ENCODE measurements at regions not wholly inside any gene's neighbourhood (a gene's known extent, or its start where the extent isn't known, plus 50 kb on each side); places are given as distances from the start of the nearest gene placed in this dataset.
A peak's percentile ranks its signal among the peaks of the same experiment; 100 is the strongest.

DNA sequence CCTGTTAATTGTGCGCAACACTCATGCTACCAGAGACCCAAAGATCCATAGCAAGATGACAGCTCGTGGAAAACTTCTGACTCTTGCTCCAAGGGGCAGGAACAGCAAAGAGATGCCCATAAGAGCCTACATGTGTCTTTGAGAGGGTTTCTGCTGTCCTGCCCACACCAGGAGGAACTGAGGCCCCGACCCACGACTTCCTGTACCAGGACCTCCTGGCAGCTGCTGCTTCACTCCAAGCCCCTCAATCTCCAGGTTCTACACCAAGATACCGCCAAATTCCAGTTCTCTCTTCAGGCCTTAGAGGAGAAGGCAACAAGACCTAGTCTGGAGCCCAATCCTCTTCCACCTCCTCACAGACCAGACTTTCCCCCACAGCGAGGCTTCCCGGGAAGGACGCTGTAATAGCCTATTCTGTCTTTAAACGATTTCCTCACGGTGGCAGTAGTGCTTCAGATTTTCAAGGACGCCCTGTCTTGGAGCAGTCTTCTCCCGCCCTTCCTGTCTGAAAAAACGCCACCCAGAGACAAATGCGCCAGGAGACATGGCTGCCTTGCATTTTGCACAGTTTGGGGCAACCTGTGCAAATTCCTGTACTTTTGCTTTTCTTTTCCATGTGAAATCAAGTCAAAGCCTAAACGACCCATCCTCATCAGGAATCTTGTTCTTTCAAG lies 230.2 kb upstream of the STK26 start (continued):
- no peak for TF ChIP-seq ZNF658 (tag by site-specific recombination; IDR thresholded peaks at IDR 0.05)
- no peak for TF ChIP-seq ZNF350 (tag by site-specific recombination; IDR thresholded peaks at IDR 0.05)
- no peak for TF ChIP-seq ZNF768 (tag by site-specific recombination; IDR thresholded peaks at IDR 0.05)
- TF ChIP-seq GLI4 (tag by site-specific recombination; IDR thresholded peaks at IDR 0.05): no peak
- 0 out of 2 replicates have a peak, but pooled peaks have one; percentile 16 for TF ChIP-seq ZBTB11 (tag by site-specific recombination; conservative IDR thresholded peaks at IDR 0.05; ENCODE audit: low read depth)
- no peak for TF ChIP-seq SCRT2 (tag by site-specific recombination; IDR thresholded peaks at IDR 0.05)
- peak; percentile 48 for TF ChIP-seq GLIS1 (tag by site-specific recombination; IDR thresholded peaks at IDR 0.05)
- TF ChIP-seq WT1 (tag by site-specific recombination; IDR thresholded peaks at IDR 0.05): no peak
- TF ChIP-seq, protein P1, sequence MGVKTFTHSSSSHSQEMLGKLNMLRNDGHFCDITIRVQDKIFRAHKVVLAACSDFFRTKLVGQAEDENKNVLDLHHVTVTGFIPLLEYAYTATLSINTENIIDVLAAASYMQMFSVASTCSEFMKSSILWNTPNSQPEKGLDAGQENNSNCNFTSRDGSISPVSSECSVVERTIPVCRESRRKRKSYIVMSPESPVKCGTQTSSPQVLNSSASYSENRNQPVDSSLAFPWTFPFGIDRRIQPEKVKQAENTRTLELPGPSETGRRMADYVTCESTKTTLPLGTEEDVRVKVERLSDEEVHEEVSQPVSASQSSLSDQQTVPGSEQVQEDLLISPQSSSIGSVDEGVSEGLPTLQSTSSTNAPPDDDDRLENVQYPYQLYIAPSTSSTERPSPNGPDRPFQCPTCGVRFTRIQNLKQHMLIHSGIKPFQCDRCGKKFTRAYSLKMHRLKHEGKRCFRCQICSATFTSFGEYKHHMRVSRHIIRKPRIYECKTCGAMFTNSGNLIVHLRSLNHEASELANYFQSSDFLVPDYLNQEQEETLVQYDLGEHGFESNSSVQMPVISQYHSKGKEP (tag by site-specific recombination; IDR thresholded peaks at IDR 0.05): no peak

DNA sequence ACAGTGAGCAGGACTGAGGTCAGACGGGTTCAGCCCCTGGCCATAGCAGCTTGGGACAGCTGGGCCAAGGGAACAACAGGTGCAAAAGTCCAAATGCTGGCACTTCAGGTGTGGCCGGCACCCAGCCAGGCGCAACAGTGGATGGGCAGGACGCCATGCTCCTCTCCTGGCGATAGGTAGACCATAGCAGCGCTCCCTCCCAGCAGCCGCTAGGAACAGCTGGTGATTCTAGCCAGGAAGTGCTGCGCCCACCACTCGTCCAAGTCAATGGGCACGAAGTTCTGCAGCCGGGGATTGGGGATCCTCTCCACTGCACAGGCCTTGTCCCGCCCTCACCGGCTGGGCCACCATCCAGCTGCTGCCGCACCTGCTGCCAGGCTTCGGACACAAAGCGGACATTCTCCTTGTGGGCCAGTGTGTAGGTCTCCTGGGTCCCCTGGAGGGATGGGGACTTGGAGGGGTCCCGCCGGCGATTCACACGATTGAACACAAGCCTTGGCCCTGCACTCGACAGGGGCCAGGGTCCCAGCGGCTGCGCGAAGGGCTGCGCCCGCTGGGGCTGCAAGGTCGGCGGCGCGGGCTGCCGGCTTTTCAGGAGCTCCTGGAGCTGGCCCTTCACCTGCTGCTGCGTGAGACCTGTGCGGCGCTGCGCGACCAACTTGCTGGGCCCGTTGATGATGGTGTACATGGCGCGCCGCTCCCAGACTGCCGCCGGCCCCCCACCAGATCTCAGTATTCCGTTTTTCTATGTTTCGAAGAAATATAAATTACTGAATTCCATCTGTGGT lies 227.5 kb upstream of the STK26 start:
- no peaks in the 10 kb centered on the region for H3K9me3 ChIP-seq (ENCODE audit: control insufficient read depth, insufficient read depth, low read depth, low read length)
- TF ChIP-seq, protein P2, sequence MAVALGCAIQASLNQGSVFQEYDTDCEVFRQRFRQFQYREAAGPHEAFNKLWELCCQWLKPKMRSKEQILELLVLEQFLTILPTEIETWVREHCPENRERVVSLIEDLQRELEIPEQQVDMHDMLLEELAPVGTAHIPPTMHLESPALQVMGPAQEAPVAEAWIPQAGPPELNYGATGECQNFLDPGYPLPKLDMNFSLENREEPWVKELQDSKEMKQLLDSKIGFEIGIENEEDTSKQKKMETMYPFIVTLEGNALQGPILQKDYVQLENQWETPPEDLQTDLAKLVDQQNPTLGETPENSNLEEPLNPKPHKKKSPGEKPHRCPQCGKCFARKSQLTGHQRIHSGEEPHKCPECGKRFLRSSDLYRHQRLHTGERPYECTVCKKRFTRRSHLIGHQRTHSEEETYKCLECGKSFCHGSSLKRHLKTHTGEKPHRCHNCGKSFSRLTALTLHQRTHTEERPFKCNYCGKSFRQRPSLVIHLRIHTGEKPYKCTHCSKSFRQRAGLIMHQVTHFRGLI (tag by site-specific recombination; IDR thresholded peaks at IDR 0.05): no peak
- TF ChIP-seq ZNF133 (tag by site-specific recombination; IDR thresholded peaks at IDR 0.05) (no peak), ZSCAN4 (tag by site-specific recombination; IDR thresholded peaks at IDR 0.05) (no peak), GLI4 (tag by site-specific recombination; IDR thresholded peaks at IDR 0.05) (no peak), ZNF776 (tag by site-specific recombination; IDR thresholded peaks at IDR 0.05; ENCODE audit: borderline replicate concordance) (no peak), ZNF549 (tag by site-specific recombination; IDR thresholded peaks at IDR 0.05) (no peak), ZNF394 (tag by site-specific recombination; IDR thresholded peaks at IDR 0.05; ENCODE audit: borderline replicate concordance) (no peak), ZNF747 (tag by site-specific recombination; IDR thresholded peaks at IDR 0.05) (no peak), ZSCAN30 (tag by site-specific recombination; IDR thresholded peaks at IDR 0.05) (no peak), ZBTB8A (tag by site-specific recombination; IDR thresholded peaks at IDR 0.05) (no peak)
- TF ChIP-seq, protein P3, sequence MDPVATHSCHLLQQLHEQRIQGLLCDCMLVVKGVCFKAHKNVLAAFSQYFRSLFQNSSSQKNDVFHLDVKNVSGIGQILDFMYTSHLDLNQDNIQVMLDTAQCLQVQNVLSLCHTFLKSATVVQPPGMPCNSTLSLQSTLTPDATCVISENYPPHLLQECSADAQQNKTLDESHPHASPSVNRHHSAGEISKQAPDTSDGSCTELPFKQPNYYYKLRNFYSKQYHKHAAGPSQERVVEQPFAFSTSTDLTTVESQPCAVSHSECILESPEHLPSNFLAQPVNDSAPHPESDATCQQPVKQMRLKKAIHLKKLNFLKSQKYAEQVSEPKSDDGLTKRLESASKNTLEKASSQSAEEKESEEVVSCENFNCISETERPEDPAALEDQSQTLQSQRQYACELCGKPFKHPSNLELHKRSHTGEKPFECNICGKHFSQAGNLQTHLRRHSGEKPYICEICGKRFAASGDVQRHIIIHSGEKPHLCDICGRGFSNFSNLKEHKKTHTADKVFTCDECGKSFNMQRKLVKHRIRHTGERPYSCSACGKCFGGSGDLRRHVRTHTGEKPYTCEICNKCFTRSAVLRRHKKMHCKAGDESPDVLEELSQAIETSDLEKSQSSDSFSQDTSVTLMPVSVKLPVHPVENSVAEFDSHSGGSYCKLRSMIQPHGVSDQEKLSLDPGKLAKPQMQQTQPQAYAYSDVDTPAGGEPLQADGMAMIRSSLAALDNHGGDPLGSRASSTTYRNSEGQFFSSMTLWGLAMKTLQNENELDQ (tag by site-specific recombination; IDR thresholded peaks at IDR 0.05; ENCODE audit: low read depth): no peak
- TF ChIP-seq, protein P4, sequence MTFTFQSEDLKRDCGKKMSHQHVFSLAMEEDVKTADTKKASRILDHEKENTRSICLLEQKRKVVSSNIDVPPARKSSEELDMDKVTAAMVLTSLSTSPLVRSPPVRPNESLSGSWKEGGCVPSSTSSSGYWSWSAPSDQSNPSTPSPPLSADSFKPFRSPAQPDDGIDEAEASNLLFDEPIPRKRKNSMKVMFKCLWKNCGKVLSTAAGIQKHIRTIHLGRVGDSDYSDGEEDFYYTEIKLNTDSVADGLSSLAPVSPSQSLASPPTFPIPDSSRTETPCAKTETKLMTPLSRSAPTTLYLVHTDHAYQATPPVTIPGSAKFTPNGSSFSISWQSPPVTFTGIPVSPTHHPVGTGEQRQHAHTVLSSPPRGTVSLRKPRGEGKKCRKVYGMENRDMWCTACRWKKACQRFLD (tag by site-specific recombination; IDR thresholded peaks at IDR 0.05): no peak
- peaks cover 11 to 48% of the 10 kb centered on the region in 2 experiments for H3K36me3 ChIP-seq (ENCODE audit: control insufficient read depth in 2 of 2, insufficient read depth in 1 of 2, low read length in 2 of 2)
- ChIA-PET CTCF (interaction anchor here (0.6 to 1.5 kb wide), 6 partner anchors 9 to 46 kb away, joined by 3 to 5 read pairs (median 3); no protein-coding TSS in a partner anchor), POLR2A (interaction anchor here (0.5 kb wide), 1 partner anchor 10 kb away, joined by 3 read pairs; no protein-coding TSS in a partner anchor)
- no peak overlapping the region for H3K27ac ChIP-seq (ENCODE audit: extremely low read depth, low read depth, low read length)
- no peaks in the 10 kb centered on the region for H3K4me1 ChIP-seq (ENCODE audit: control insufficient read depth, insufficient read depth, low read length)
- no peak overlapping the region for H3K4me3 ChIP-seq (ENCODE audit: low read depth, low read length)

All from HEK293 (cell line).